DND-41 (cell line): ENCODE measurements at regions not wholly inside any gene's neighbourhood (a gene's known extent, or its start where the extent isn't known, plus 50 kb on each side); places are given as distances from the start of the nearest gene placed in this dataset.

ENCODE experiments used
- CTCF ChIP-seq: IDR thresholded peaks from 2 replicates; pipeline ENCODE4 v1.5.1; 2012; ENCODE audit warnings: borderline replicate concordance, low read length, moderate library complexity, mild to moderate bottlenecking; ENCODE audit not compliant: poor library complexity, severe bottlenecking; ENCODE audit errors: extremely low read depth
- EZH2 ChIP-seq: IDR thresholded peaks from 3 replicates; pipeline ENCODE4 v1.6.1; 2012; ENCODE audit warnings: borderline replicate concordance, low read depth, mild to moderate bottlenecking, moderate library complexity, low read length, inconsistent platforms; ENCODE audit not compliant: severe bottlenecking

- no peak for TF ChIP-seq CTCF
- TF ChIP-seq EZH2 = no peak
Observed at GRCh38 chr13:73997964-73998363, 136.2 kb downstream of the KLF12 start.
